Right renal cortex interstitium (tissue), 3 donors: ENCODE measurements at regions not wholly inside any gene's neighbourhood (a gene's known extent, or its start where the extent isn't known, plus 50 kb on each side); places are given as distances from the start of the nearest gene placed in this dataset.
"Not testable (repeated sequence)": the region's sequence is repeated elsewhere in the genome, so short reads cannot be mapped to it uniquely, and the experiment has no call there.

Experiments used
- DNase-seq, 3 donors: peaks; one replicate each; pipeline ENCODE4 v3.0.0-alpha.2; 2013; ENCODE audit warnings: low read depth in 3 of 3, low spot score in 2 of 3

GRCh38 chr7:16267953-16268820, 153.2 kb downstream of the CRPPA start:
- no peak for DNase-seq

DNA sequence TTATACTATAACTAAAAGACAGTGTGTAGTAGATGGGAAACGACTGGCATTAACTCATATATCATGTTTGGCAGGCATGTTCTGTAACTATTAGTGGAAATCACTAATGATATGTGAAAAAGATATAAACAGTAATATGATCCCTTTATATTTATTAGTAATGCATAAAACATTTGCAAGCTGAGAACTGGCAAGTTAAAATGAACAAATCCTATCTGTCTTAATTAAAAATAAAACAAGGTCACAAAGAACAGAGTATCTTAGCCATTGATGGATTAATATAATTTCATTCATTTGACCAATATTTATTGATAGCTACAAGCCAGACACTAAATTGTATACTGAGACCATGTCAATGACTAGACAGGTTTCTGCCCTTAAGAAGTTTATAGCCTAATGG, 154.5 kb downstream of the CRPPA start:
- no peak for DNase-seq

DNA sequence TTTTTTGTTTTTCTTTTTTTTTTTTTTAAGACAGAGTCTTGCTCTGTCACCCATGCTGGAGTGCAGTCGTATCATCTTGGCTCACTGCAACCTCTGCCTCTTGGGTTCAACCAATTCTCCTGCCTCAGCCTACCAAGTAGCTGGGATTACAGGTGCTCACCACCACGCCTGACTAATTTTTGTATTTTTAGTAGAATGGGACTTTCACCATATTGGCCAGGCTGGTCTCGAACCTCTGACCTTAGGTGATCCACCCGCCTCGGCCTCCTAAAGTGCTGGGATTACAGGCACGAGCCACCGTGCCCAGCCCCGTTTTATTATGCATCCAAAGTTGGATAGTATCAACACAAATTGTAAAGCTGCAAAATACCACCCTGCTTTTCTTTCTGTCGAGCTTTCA, 154.9 kb downstream of the CRPPA start:
- not testable (repeated sequence) for DNase-seq

DNA sequence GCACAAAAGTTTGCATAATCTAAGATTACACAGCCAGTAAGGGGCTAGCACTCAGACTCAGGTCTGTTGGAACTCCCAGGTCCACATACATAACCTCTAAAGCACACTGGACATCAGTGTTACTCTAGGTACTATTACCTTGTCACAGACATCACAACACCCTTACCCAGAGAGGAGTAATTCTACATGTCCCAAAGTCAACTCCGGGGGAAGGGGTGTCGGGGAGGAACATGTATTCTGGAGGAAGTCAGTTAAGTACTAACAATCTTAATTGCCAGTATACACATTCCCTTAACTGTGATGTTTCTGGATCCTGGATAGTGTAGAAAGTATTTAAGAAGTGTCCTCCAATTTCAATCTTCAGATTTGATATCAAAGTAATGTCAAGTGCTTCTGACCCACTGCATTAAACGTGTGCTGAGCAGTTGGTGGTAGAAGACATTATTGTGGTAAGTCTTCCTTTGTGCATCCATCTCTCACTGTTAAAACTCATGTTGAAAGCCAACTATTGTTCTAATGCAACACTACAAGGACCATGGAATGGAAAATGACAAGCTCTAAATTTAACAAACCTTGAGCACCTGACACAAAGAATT, 155.4 kb downstream of the CRPPA start:
- no peak for DNase-seq

- no peak for DNase-seq
Observed at GRCh38 chr7:16264823-16265804, 156.2 kb downstream of the CRPPA start.

GRCh38 chr7:16264036-16264819, 157.1 kb downstream of the CRPPA start:
- no peak for DNase-seq

- not testable (repeated sequence) for DNase-seq
Observed at GRCh38 chr7:16263377-16263776, 158.0 kb downstream of the CRPPA start.

DNA sequence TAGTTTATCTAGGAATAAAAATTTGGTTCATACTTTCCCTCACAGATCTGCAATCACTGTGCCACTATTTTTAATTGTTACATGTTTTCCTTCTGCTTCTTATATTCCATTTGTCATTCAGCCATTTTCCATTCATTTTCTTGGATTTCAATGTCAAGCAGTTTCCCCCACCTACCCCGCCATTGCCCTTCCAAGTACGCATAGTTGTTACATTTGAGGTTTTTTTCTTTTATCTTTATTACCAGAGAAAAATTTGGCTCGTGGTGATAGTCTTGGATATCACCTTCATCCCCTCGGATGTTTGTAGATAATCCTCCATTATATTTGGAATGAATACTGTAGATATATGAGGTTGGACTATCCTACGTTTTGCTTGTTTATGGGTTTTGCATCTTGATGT, 159.7 kb downstream of the CRPPA start:
- DNase-seq, result no peak

GRCh38 chr7:16261100-16261499, 160.2 kb downstream of the CRPPA start:
- DNase-seq, result no peak

DNA sequence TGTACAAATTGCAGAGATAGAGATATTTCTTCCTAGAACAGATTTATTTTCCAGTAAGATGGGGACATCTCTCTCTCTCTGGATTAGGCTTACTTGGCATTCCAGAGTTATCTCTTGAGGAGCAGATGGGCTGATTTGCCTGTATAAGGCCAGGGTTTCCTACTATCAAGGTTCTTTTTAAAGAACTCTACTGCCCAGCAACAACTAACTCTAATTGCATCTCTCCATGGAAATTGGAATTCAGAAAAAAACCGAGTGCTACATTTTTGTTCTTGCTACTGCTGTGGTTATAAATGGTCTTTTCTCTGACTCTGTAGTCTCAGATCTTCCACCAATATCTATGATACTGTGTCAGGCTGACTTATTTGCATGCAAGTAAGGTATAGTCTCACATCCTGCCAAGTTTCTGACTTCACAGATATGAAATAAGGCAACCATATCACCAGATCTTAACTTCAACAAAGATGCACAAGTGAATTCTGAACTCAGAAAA, 161.1 kb downstream of the CRPPA start:
- no peak for DNase-seq

- not testable (repeated sequence) for DNase-seq
Observed at GRCh38 chr7:16256419-16256818, 164.9 kb downstream of the CRPPA start.

GRCh38 chr7:16255952-16256351, 165.4 kb downstream of the CRPPA start:
- not testable (repeated sequence) for DNase-seq

- not testable (repeated sequence) for DNase-seq
Observed at GRCh38 chr7:16250655-16251054, 170.7 kb downstream of the CRPPA start.

DNA sequence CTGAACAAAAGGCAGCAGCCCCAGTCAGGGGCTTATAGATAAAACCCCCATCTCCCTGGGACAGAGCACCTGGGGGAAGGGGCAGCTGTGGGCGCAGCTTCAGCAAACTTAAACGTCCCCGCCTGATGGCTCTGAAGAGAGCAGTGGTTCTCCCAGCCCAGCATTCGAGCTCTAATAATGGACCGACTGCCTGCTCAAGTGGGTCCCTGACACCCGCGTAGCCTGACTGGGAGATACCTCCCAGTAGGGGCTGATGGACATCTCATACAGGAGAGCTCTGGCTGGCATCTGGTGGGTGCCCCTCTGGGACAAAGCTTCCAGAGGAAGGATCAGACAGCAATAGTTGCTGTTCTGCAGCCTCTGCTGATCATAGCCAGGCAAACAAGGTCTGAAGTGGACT, 172.1 kb downstream of the CRPPA start:
- not testable (repeated sequence) for DNase-seq

- DNase-seq, result not testable (repeated sequence)
Observed at GRCh38 chr7:16248556-16248955, 172.8 kb downstream of the CRPPA start.

DNA sequence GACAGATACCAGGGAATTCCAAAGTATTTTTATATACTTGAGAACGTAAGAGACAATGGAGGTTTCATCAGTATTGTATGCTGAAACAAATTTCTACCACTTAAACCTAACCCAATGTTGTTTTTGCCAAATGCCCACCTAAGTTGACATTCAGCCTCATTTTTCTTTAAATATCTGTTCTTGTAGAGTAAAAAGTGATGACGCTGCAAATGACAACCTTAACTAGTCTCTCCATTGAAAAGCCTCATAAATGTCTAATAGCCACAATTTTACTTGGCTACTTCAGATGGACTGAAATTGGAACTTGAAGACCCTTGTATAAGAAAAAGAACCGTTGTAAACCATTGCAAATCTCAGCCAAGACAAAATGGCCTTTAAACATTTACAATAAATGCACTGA, 176.9 kb downstream of the CRPPA start:
- DNase-seq, result no peak

DNA sequence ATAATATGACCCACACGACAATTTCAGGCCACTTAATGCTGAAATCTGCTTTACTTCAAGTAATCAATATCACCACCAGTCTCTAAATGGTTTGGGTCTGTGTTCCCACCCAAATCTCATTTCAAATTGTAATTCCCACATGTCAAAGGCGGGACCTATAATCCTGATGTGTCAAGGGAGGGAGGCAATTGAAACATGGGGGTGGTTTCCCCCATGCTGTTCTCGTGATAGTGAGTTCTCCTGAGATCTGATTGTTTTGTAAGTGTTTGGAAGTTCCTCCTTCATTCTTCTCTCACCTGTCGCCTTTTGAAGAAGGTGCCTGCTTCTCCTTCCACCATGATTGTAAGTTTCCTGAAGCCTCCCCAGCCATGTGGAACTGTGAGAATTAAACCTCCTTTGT, 178.4 kb downstream of the CRPPA start:
- DNase-seq, result no peak

GRCh38 chr7:16241017-16241416, 180.3 kb downstream of the CRPPA start:
- DNase-seq, result no peak

- DNase-seq, result no peak
Observed at GRCh38 chr7:16236381-16236780, 185.0 kb downstream of the CRPPA start.
